ENCODE measurements at regions not wholly inside any gene's neighbourhood (a gene's known extent, or its start where the extent isn't known, plus 50 kb on each side); places are given as distances from the start of the nearest gene placed in this dataset.

DNA sequence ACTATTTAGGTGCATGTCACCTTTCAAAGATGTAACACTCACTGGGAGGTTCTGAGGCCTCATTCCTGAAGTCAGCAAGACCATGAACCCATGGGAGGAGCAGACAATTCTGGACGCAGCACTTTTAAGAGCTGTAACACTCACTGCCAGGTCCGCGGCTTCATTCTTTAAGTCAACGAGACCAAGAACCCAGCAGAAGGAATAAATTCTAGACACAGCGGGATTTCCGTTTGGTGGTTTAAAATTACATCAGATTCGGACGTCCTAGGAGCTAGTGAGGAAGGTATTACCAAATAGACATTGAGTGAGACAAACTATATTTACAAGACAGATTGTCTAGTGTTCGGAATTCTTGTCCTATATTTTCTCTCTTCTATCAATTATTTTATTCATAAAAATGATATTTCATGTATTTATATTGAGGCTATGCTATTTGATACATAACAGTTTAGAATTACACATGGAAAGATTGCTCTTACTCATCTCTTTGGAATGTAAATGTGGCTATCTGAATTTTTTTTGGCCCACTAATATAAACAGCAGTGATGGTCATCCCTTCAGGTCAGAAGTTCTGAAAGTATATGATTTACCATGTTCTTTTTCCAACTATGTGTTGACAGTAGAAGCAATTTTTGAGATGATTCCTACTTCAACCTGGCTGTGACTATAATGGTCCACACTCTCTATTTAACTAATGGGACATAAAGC is 1973.0 kb upstream of the FLRT2 start:
- TF ChIP-seq POLR2AphosphoS5 (IDR thresholded peaks at IDR 0.05) (no peak), CTCF (IDR thresholded peaks at IDR 0.05) (no peak)

Data from transverse colon (tissue), 4 donors.